ENCODE measurements at regions not wholly inside any gene's neighbourhood (a gene's known extent, or its start where the extent isn't known, plus 50 kb on each side); places are given as distances from the start of the nearest gene placed in this dataset.

GRCh38 chr5:6914347-6914746, 201.1 kb downstream of the TENT4A start:
- TF ChIP-seq SIN3A (IDR thresholded peaks at IDR 0.05; ENCODE audit: borderline replicate concordance, insufficient read depth, low read length) (no peak), FOXP2 (optimal IDR thresholded peaks at IDR 0.05; ENCODE audit: borderline replicate concordance, extremely low read depth, extremely low read length, insufficient read depth) (no peak), POLR2AphosphoS5 (IDR thresholded peaks at IDR 0.05; ENCODE audit: low read depth, low read length) (no peak), REST (IDR thresholded peaks at IDR 0.05; ENCODE audit: insufficient read depth in 1 of 2, low read depth in 2 of 2, low read length in 2 of 2) (no peak), TAF1 (IDR thresholded peaks at IDR 0.05; ENCODE audit: borderline replicate concordance, insufficient read depth, low read length) (no peak)
